Smooth muscle cell (in vitro differentiated cells): ENCODE measurements at regions not wholly inside any gene's neighbourhood (a gene's known extent, or its start where the extent isn't known, plus 50 kb on each side); places are given as distances from the start of the nearest gene placed in this dataset.

Experiments
- DNase-seq: peaks from one replicate; lab custom pipeline; 2025; ENCODE audit not compliant: unreplicated experiment; lab: John Stamatoyannopoulos, UW
- H2AFZ ChIP-seq: fragments of 200-600 bp; sonication (generic); 2 replicates; pipeline ENCODE4 v1.6.0; 2016; ENCODE audit warnings: antibody characterized with exemption, low read depth, mild to moderate bottlenecking
- H3F3A ChIP-seq: fragments of 200-600 bp; sonication (generic); 2 replicates; pipeline ENCODE4 v1.6.0; 2017; ENCODE audit warnings: antibody characterized with exemption, low read depth
- H3K27ac ChIP-seq: fragments of 200-600 bp; sonication (generic); 2 replicates; pipeline ENCODE4 v1.5.1; 2016; ENCODE audit warnings: low read depth, mild to moderate bottlenecking
- H3K27me3 ChIP-seq: fragments of 200-600 bp; sonication (generic); 2 replicates; pipeline ENCODE4 v1.6.1; 2016; ENCODE audit warnings: low read depth, mild to moderate bottlenecking
- H3K36me3 ChIP-seq: fragments of 200-600 bp; sonication (generic); 2 replicates; pipeline ENCODE4 v1.5.1; 2016; ENCODE audit warnings: low read depth
- H3K4me1 ChIP-seq: fragments of 200-600 bp; sonication (generic); 2 replicates; pipeline ENCODE4 v1.5.1; 2016; ENCODE audit warnings: low read depth
- H3K4me2 ChIP-seq: fragments of 200-600 bp; sonication (generic); 2 replicates; pipeline ENCODE4 v1.6.0; 2016; ENCODE audit warnings: mild to moderate bottlenecking
- H3K4me3 ChIP-seq: fragments of 200-600 bp; sonication (generic); 2 replicates; pipeline ENCODE4 v1.5.1; 2016; ENCODE audit warnings: mild to moderate bottlenecking
- H3K79me2 ChIP-seq: fragments of 200-600 bp; sonication (generic); 2 replicates; pipeline ENCODE4 v1.6.0; 2016; ENCODE audit warnings: low read depth, mild to moderate bottlenecking
- H3K9ac ChIP-seq: fragments of 200-600 bp; sonication (generic); 2 replicates; pipeline ENCODE4 v1.6.0; 2016; ENCODE audit warnings: low read depth
- H3K9me3 ChIP-seq: fragments of 200-600 bp; sonication (generic); replicated peaks from 2 replicates; pipeline ENCODE4 v1.5.1; 2016; ENCODE audit warnings: low read depth
- H4K20me1 ChIP-seq: fragments of 200-600 bp; sonication (generic); 2 replicates; pipeline ENCODE4 v1.6.0; 2016; ENCODE audit warnings: low read depth
- CTCF ChIP-seq: fragments of 200-600 bp; sonication (generic); IDR thresholded peaks from 2 replicates; pipeline ENCODE4 v1.5.1; 2017; ENCODE audit warnings: borderline replicate concordance, mild to moderate bottlenecking, antibody characterized with exemption; ENCODE audit not compliant: insufficient read depth, poor library complexity, severe bottlenecking
- WGBS: methylation state at CpG from one replicate; pipeline ENCODE4 v1.1.7; 2016; ENCODE audit warnings: low lambda C conversion rate; 5-methylcytosine and 5-hydroxymethylcytosine counted together

- TF ChIP-seq CTCF = no peak
- H3K9ac ChIP-seq = no peak overlapping the region
- peaks cover 80% of the 10 kb centered on the region for H4K20me1 ChIP-seq
- WGBS = 92% methylated on average over 9 of the region's 9 CpGs
- no peak overlapping the region for H2AFZ ChIP-seq
- H3K36me3 ChIP-seq = no peaks in the 10 kb centered on the region
- no peaks in the 10 kb centered on the region for H3K27me3 ChIP-seq
- H3K27ac ChIP-seq = no peak overlapping the region
- no peak overlapping the region for H3K4me2 ChIP-seq
- H3F3A ChIP-seq = no peaks in the 10 kb centered on the region
- H3K79me2 ChIP-seq = no peaks in the 10 kb centered on the region
- no peaks in the 10 kb centered on the region for H3K4me1 ChIP-seq
- DNase-seq = no peak
- no peaks in the 10 kb centered on the region for H3K9me3 ChIP-seq
- no peak overlapping the region for H3K4me3 ChIP-seq
Measured at GRCh38 chr17:77493901-77494663, 353.3 kb downstream of the SEC14L1 start.

GRCh38 chr17:77494664-77495435 is 354.1 kb downstream of the SEC14L1 start:
- no peaks in the 10 kb centered on the region for H3K36me3 ChIP-seq
- H3F3A ChIP-seq = no peaks in the 10 kb centered on the region
- H3K27me3 ChIP-seq = no peaks in the 10 kb centered on the region
- H3K4me3 ChIP-seq = no peak overlapping the region
- peak; percentile 30 for DNase-seq
- H3K9ac ChIP-seq = no peak overlapping the region
- 48% methylated on average over 18 of the region's 18 CpGs for WGBS
- no peak overlapping the region for H3K27ac ChIP-seq
- no peaks in the 10 kb centered on the region for H3K79me2 ChIP-seq
- TF ChIP-seq CTCF = peak; percentile 86
- peaks cover 73% of the 10 kb centered on the region for H4K20me1 ChIP-seq
- H3K4me1 ChIP-seq = no peaks in the 10 kb centered on the region
- H2AFZ ChIP-seq = no peak overlapping the region
- no peak overlapping the region for H3K4me2 ChIP-seq
- H3K9me3 ChIP-seq = no peaks in the 10 kb centered on the region

GRCh38 chr17:77495575-77495974 is 354.8 kb downstream of the SEC14L1 start:
- WGBS = 97% methylated on average over 11 of the region's 11 CpGs
- DNase-seq = no peak
- Histone ChIP-seq H3K27me3 (no peaks in the 10 kb centered on the region), H3K79me2 (no peaks in the 10 kb centered on the region), H3K4me1 (no peaks in the 10 kb centered on the region), H3K9ac (no peak overlapping the region), H3K9me3 (no peaks in the 10 kb centered on the region), H3K27ac (no peak overlapping the region), H4K20me1 (peaks cover 66% of the 10 kb centered on the region), H3K36me3 (no peaks in the 10 kb centered on the region), H3K4me2 (no peak overlapping the region), H2AFZ (no peak overlapping the region), H3K4me3 (no peak overlapping the region), H3F3A (no peaks in the 10 kb centered on the region)
- TF ChIP-seq CTCF = no peak
